Neuronal stem cell (in vitro differentiated cells): ENCODE measurements at regions not wholly inside any gene's neighbourhood (a gene's known extent, or its start where the extent isn't known, plus 50 kb on each side); places are given as distances from the start of the nearest gene placed in this dataset.

Experiments
- DNase-seq: peaks from one replicate; pipeline ENCODE4 v3.0.0-alpha.2; 2013; ENCODE audit warnings: low spot score
- H2AFZ ChIP-seq: one replicate; pipeline ENCODE4 v1.6.1; 2013; ENCODE audit warnings: mild to moderate bottlenecking, low read length, inconsistent platforms
- H2AK5ac ChIP-seq: 2 replicates; pipeline ENCODE4 v1.6.1; 2013; ENCODE audit warnings: low read depth, mild to moderate bottlenecking, inconsistent platforms, low read length, moderate library complexity, mixed read lengths
- H2BK120ac ChIP-seq: 2 replicates; pipeline ENCODE4 v1.6.1; 2013; ENCODE audit warnings: low read depth, mild to moderate bottlenecking, inconsistent platforms, low read length, moderate library complexity, mixed read lengths
- H2BK12ac ChIP-seq: one replicate; pipeline ENCODE4 v1.6.1; 2013; ENCODE audit warnings: low read length, inconsistent platforms
- H2BK15ac ChIP-seq: 2 replicates; pipeline ENCODE4 v1.6.1; 2013; ENCODE audit warnings: mild to moderate bottlenecking, low read length, inconsistent platforms, mixed read lengths
- H2BK5ac ChIP-seq: one replicate; pipeline ENCODE4 v1.6.1; 2013; ENCODE audit warnings: inconsistent platforms, mild to moderate bottlenecking, low read length, moderate library complexity
- H3K14ac ChIP-seq: one replicate; pipeline ENCODE4 v1.6.1; 2013; ENCODE audit warnings: low read length, inconsistent platforms
- H3K18ac ChIP-seq: 2 replicates; pipeline ENCODE4 v1.6.1; 2013; ENCODE audit warnings: low read length, inconsistent platforms
- H3K23ac ChIP-seq: 2 replicates; pipeline ENCODE4 v1.6.1; 2013; ENCODE audit warnings: low read depth, mild to moderate bottlenecking, mixed read lengths, low read length, inconsistent platforms; ENCODE audit not compliant: poor library complexity
- H3K27ac ChIP-seq: replicated peaks from 3 replicates; pipeline ENCODE4 v1.5.1; 2013; ENCODE audit warnings: low read length, inconsistent platforms
- H3K27me3 ChIP-seq, 3 experiments: 2 replicates each; pipeline ENCODE4 v1.6.1; 2013; ENCODE audit warnings: low read length in 3 of 3, mild to moderate bottlenecking in 2 of 3, inconsistent platforms in 1 of 3, low read depth in 1 of 3, mixed read lengths in 1 of 3, moderate library complexity in 1 of 3; ENCODE audit not compliant: control insufficient read depth in 3 of 3, insufficient read depth in 3 of 3
- H3K36me3 ChIP-seq, 2 donors: replicated peaks in 1 of 2; 2 replicates each; pipeline ENCODE4 v1.6.1; 2013; ENCODE audit warnings: low read length in 2 of 2; ENCODE audit not compliant: control insufficient read depth in 2 of 2, insufficient read depth in 2 of 2
- H3K4ac ChIP-seq: 2 replicates; pipeline ENCODE4 v1.6.1; 2013; ENCODE audit warnings: inconsistent platforms, mild to moderate bottlenecking, low read length, moderate library complexity
- H3K4me1 ChIP-seq, 2 donors: 1 replicate in 1 of 2; 2 replicates in 1 of 2; pipeline ENCODE4 v1.6.1; 2013; ENCODE audit warnings: low read length in 2 of 2, low read depth in 1 of 2; ENCODE audit not compliant: control insufficient read depth in 2 of 2, insufficient read depth in 1 of 2
- H3K4me2 ChIP-seq: one replicate; pipeline ENCODE4 v1.6.1; 2013; ENCODE audit warnings: mild to moderate bottlenecking, low read length, inconsistent platforms; ENCODE audit not compliant: insufficient read depth, poor library complexity, severe bottlenecking
- H3K4me3 ChIP-seq, 2 donors: 2 replicates each; pipeline ENCODE4 v1.5.1; 2013; ENCODE audit warnings: low read length in 2 of 2, mild to moderate bottlenecking in 2 of 2, inconsistent platforms in 1 of 2, moderate library complexity in 1 of 2
- H3K79me1 ChIP-seq: one replicate; pipeline ENCODE4 v1.6.1; 2013; ENCODE audit warnings: low read depth, mild to moderate bottlenecking, inconsistent platforms, low read length, moderate library complexity
- H3K9ac ChIP-seq: one replicate; pipeline ENCODE4 v1.6.1; 2013; ENCODE audit warnings: mild to moderate bottlenecking, low read depth, low read length, inconsistent platforms; ENCODE audit not compliant: poor library complexity
- H3K9me3 ChIP-seq, 2 donors: replicated peaks in 1 of 2; 2 replicates each; pipeline versions ENCODE3 to v1.6.1; 2013; ENCODE audit warnings: low read length in 2 of 2, mild to moderate bottlenecking in 2 of 2, inconsistent platforms in 1 of 2, low read depth in 1 of 2, mixed read lengths in 1 of 2, moderate library complexity in 1 of 2; ENCODE audit not compliant: control insufficient read depth in 2 of 2, insufficient read depth in 1 of 2
- H4K8ac ChIP-seq: one replicate; pipeline ENCODE4 v1.6.1; 2013; ENCODE audit warnings: low read depth, mild to moderate bottlenecking, inconsistent platforms, low read length, moderate library complexity
- H4K91ac ChIP-seq: one replicate; pipeline ENCODE4 v1.6.1; 2013; ENCODE audit warnings: low read length, low read depth, mild to moderate bottlenecking, inconsistent platforms; ENCODE audit not compliant: poor library complexity
- WGBS, 2 donors: extraction: QIAGEN DNeasy Blood & Tissue Kit; methylation state at CpG; one replicate each; pipeline ENCODE4 v1.1.7; 2013; ENCODE audit warnings: missing lambda C conversion rate in 2 of 2, mixed read lengths in 1 of 2; ENCODE audit not compliant: insufficient read length in 2 of 2, insufficient replicate concordance in 1 of 2; ENCODE audit errors: extremely low coverage in 2 of 2; 5-methylcytosine and 5-hydroxymethylcytosine counted together

DNA sequence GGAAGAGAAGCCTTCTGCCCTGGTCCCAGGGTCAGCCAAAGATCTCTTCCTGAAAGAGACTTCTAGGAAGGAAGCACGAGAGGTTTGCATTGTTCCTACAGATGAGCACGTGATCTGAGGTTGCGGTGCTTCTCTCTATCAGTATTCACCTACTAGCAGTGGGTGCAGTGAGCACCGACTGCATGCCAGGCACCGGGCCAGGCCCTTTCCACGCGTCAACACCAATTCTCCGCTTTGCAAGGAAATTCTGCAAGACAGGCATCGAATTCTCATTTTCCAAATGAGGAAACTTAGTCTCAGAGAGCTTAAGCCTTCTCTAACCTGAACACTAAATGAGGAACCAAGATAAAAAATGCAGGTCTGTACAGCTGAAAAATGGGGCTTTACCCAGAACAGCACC lies 151.5 kb upstream of the MYCN start:
- no peaks in the 10 kb centered on the region for H3K79me1 ChIP-seq
- H2BK120ac ChIP-seq = no peak overlapping the region
- no peak overlapping the region for H2AK5ac ChIP-seq
- H3K9ac ChIP-seq = no peak overlapping the region
- H3K27ac ChIP-seq = no peak overlapping the region
- no peaks in the 10 kb centered on the region for H3K27me3 ChIP-seq
- H4K91ac ChIP-seq = no peak overlapping the region
- H3K4me2 ChIP-seq = no peak overlapping the region
- no peak overlapping the region for H3K14ac ChIP-seq
- no peak overlapping the region for H3K4me3 ChIP-seq
- no peaks in the 10 kb centered on the region for H3K9me3 ChIP-seq
- peak overlapping the region; percentile 42 for H2AFZ ChIP-seq
- no peak overlapping the region for H2BK12ac ChIP-seq
- H3K18ac ChIP-seq = no peak overlapping the region
- no peak for DNase-seq
- peaks cover 3 to 8% of the 10 kb centered on the region in 2 donors for H3K4me1 ChIP-seq
- no peaks in the 10 kb centered on the region for H3K36me3 ChIP-seq
- H3K23ac ChIP-seq = no peak overlapping the region
- H4K8ac ChIP-seq = no peak overlapping the region
- H3K4ac ChIP-seq = no peak overlapping the region
- H2BK5ac ChIP-seq = no peak overlapping the region
- WGBS, 2 donors = no CpG with 5 or more reads among the region's 9 CpGs
- H2BK15ac ChIP-seq = no peak overlapping the region

GRCh38 chr2:15789381-15790062 lies 150.8 kb upstream of the MYCN start:
- Histone ChIP-seq H3K79me1 (no peaks in the 10 kb centered on the region), H2BK12ac (no peak overlapping the region), H3K4me2 (no peak overlapping the region), H3K36me3 (no peaks in the 10 kb centered on the region), H3K27ac (no peak overlapping the region), H3K9me3 (no peaks in the 10 kb centered on the region), H3K9ac (no peak overlapping the region), H3K23ac (no peak overlapping the region), H4K8ac (no peak overlapping the region), H4K91ac (no peak overlapping the region), H3K18ac (no peak overlapping the region), H2AFZ (no peak overlapping the region), H2BK5ac (no peak overlapping the region), H2AK5ac (no peak overlapping the region), H3K27me3 (no peaks in the 10 kb centered on the region), H3K4ac (no peak overlapping the region), H2BK15ac (no peak overlapping the region), H3K4me3 (no peak overlapping the region), H3K14ac (no peak overlapping the region), H3K4me1 (peaks cover 3 to 12% of the 10 kb centered on the region in 2 donors), H2BK120ac (no peak overlapping the region)
- no CpG with 5 or more reads among the region's 11 CpGs for WGBS, 2 donors
- no peak for DNase-seq

GRCh38 chr2:15790326-15790725 lies 150.0 kb upstream of the MYCN start:
- H3K36me3 ChIP-seq = no peaks in the 10 kb centered on the region
- H2BK12ac ChIP-seq = no peak overlapping the region
- H3K27me3 ChIP-seq = no peaks in the 10 kb centered on the region
- H3K4ac ChIP-seq = no peak overlapping the region
- H3K9me3 ChIP-seq = no peaks in the 10 kb centered on the region
- H3K79me1 ChIP-seq = no peaks in the 10 kb centered on the region
- H3K14ac ChIP-seq = no peak overlapping the region
- no peak overlapping the region for H3K27ac ChIP-seq
- peak overlapping the region; percentile 31 for H2AK5ac ChIP-seq
- H3K4me2 ChIP-seq = no peak overlapping the region
- no peak for DNase-seq
- H3K9ac ChIP-seq = no peak overlapping the region
- H2BK5ac ChIP-seq = no peak overlapping the region
- H3K18ac ChIP-seq = peak overlapping the region; percentile 61
- no peak overlapping the region for H3K23ac ChIP-seq
- no peak overlapping the region for H4K8ac ChIP-seq
- H2BK15ac ChIP-seq = no peak overlapping the region
- peaks cover 3 to 12% of the 10 kb centered on the region in 2 donors for H3K4me1 ChIP-seq
- no peak overlapping the region for H4K91ac ChIP-seq
- H2BK120ac ChIP-seq = no peak overlapping the region
- no CpG with 5 or more reads among the region's 9 CpGs for WGBS, 2 donors
- H3K4me3 ChIP-seq = no peak overlapping the region
- H2AFZ ChIP-seq = no peak overlapping the region

- Histone ChIP-seq H3K36me3 (no peaks in the 10 kb centered on the region), H3K4me2 (no peak overlapping the region), H3K18ac (peak overlapping the region; percentile 49), H3K9ac (no peak overlapping the region), H2BK12ac (no peak overlapping the region), H3K79me1 (no peaks in the 10 kb centered on the region), H4K91ac (no peak overlapping the region), H3K4me1 (peaks cover 3 to 12% of the 10 kb centered on the region in 2 donors), H3K4me3 (no peak overlapping the region), H3K14ac (no peak overlapping the region), H3K4ac (no peak overlapping the region), H3K23ac (no peak overlapping the region), H3K27ac (no peak overlapping the region), H3K27me3 (no peaks in the 10 kb centered on the region), H2AFZ (no peak overlapping the region), H4K8ac (no peak overlapping the region), H3K9me3 (no peaks in the 10 kb centered on the region), H2BK15ac (no peak overlapping the region), H2AK5ac (no peak overlapping the region), H2BK120ac (no peak overlapping the region), H2BK5ac (no peak overlapping the region)
- DNase-seq = no peak
- no CpG with 5 or more reads among the region's 7 CpGs for WGBS, 2 donors
Observed at GRCh38 chr2:15790838-15791237, 149.5 kb upstream of the MYCN start.
